SK-N-MC (cell line): ENCODE measurements at regions not wholly inside any gene's neighbourhood (a gene's known extent, or its start where the extent isn't known, plus 50 kb on each side); places are given as distances from the start of the nearest gene placed in this dataset.

Source experiments
- EZH2 ChIP-seq: fragments of 200-600 bp; sonication (generic); IDR thresholded peaks from one replicate; pipeline ENCODE4 v1.6.1; 2017; ENCODE audit warnings: antibody characterized with exemption
- POLR2AphosphoS5 ChIP-seq: IDR thresholded peaks from 2 replicates; pipeline ENCODE4 v1.6.1; 2012; ENCODE audit warnings: mild to moderate bottlenecking, low read depth, low read length, borderline replicate concordance

DNA sequence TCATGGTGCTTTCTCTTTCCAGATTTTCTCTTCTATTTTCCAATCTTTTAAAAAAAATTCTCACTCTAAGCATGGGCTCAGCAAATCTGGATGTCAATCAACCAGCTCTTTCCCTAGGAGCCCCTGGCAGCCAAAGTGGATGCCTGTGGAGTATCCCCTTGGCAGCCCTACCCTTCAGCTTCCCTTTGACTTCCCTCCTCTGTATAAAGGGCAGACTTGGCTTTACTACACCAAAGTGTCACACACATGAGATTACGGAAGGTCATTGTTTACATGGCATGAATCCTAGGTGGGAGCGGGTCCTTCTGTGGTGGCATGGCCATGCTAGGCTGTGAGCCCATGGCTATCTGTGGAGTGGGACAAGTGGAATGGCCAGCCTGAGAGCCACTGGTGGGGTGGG, 379.9 kb downstream of the GABRB3 start:
- TF ChIP-seq POLR2AphosphoS5 (no peak), EZH2 (no peak)
